ENCODE measurements at regions not wholly inside any gene's neighbourhood (a gene's known extent, or its start where the extent isn't known, plus 50 kb on each side); places are given as distances from the start of the nearest gene placed in this dataset.

GRCh38 chr18:65145312-65145711, 605.5 kb upstream of the CDH7 start:
- no peak for DNase-seq (ENCODE audit: extremely low spot score, unreplicated experiment)
- Mint-ChIP-seq H3K4me3 (ENCODE audit: unreplicated experiment) (no peak overlapping the region), H3K27me3 (ENCODE audit: unreplicated experiment) (no peaks in the 10 kb centered on the region), H3K27ac (ENCODE audit: unreplicated experiment) (no peak overlapping the region), H3K4me1 (ENCODE audit: unreplicated experiment) (no peaks in the 10 kb centered on the region), H3K36me3 (ENCODE audit: unreplicated experiment) (no peaks in the 10 kb centered on the region), H3K9me3 (ENCODE audit: unreplicated experiment) (peaks cover 39% of the 10 kb centered on the region)
- TF ChIP-seq, protein P1, sequence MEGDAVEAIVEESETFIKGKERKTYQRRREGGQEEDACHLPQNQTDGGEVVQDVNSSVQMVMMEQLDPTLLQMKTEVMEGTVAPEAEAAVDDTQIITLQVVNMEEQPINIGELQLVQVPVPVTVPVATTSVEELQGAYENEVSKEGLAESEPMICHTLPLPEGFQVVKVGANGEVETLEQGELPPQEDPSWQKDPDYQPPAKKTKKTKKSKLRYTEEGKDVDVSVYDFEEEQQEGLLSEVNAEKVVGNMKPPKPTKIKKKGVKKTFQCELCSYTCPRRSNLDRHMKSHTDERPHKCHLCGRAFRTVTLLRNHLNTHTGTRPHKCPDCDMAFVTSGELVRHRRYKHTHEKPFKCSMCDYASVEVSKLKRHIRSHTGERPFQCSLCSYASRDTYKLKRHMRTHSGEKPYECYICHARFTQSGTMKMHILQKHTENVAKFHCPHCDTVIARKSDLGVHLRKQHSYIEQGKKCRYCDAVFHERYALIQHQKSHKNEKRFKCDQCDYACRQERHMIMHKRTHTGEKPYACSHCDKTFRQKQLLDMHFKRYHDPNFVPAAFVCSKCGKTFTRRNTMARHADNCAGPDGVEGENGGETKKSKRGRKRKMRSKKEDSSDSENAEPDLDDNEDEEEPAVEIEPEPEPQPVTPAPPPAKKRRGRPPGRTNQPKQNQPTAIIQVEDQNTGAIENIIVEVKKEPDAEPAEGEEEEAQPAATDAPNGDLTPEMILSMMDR (IDR thresholded peaks at IDR 0.05), result no peak

DNA sequence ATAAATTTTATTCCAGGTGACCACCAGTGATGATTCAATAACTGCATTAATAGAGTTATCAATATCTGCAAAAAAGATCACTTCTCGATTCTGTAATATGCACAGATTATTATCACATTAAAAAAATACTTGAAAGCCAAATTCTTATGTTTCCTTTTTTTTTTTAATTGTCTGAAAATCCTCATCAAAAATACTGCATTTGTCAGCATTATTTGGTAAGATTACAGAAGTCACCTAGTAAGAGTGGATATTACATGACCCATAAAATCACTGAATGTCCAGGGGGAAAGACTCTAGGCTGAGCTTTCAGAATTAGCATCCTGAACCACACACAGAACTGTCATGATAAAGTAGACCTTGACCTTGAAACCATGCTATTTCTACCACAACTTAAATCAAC, 617.2 kb upstream of the CDH7 start:
- Mint-ChIP-seq H3K27ac (ENCODE audit: unreplicated experiment) (no peak overlapping the region), H3K27me3 (ENCODE audit: unreplicated experiment) (no peaks in the 10 kb centered on the region), H3K4me3 (ENCODE audit: unreplicated experiment) (no peak overlapping the region), H3K9me3 (ENCODE audit: unreplicated experiment) (peaks cover 38% of the 10 kb centered on the region), H3K4me1 (ENCODE audit: unreplicated experiment) (no peaks in the 10 kb centered on the region), H3K36me3 (ENCODE audit: unreplicated experiment) (no peaks in the 10 kb centered on the region)
- DNase-seq (ENCODE audit: extremely low spot score, unreplicated experiment), result no peak
- TF ChIP-seq, protein P1 (IDR thresholded peaks at IDR 0.05), result no peak

DNA sequence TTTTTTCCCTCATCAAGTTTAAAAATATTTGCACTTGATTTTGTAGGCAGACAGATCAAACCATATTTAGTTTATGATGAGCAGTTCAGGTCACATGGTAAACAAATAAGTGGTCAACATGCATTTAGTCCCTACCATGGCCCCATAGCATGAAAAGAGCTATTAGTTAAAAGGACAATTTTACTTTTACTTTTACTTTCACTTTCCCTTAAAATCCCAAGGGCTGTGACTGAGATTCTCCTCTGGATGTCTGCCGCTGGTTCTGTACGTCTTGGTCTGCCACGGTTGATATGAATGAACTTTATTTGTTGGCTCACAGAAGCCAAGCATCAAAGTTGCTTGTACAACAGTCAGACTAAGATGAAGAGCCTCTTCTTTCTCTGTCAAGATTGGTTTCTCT, 626.2 kb upstream of the CDH7 start:
- H3K36me3 Mint-ChIP-seq (ENCODE audit: unreplicated experiment), result no peaks in the 10 kb centered on the region
- no peaks in the 10 kb centered on the region for H3K4me1 Mint-ChIP-seq (ENCODE audit: unreplicated experiment)
- no peak overlapping the region for H3K27ac Mint-ChIP-seq (ENCODE audit: unreplicated experiment)
- H3K27me3 Mint-ChIP-seq (ENCODE audit: unreplicated experiment), result no peaks in the 10 kb centered on the region
- no peak for DNase-seq (ENCODE audit: extremely low spot score, unreplicated experiment)
- H3K9me3 Mint-ChIP-seq (ENCODE audit: unreplicated experiment), result peaks cover 25% of the 10 kb centered on the region
- TF ChIP-seq, protein P1 (IDR thresholded peaks at IDR 0.05), result no peak
- H3K4me3 Mint-ChIP-seq (ENCODE audit: unreplicated experiment), result no peak overlapping the region

- Mint-ChIP-seq H3K4me1 (ENCODE audit: unreplicated experiment) (no peaks in the 10 kb centered on the region), H3K27ac (ENCODE audit: unreplicated experiment) (no peak overlapping the region), H3K9me3 (ENCODE audit: unreplicated experiment) (peaks cover 4% of the 10 kb centered on the region), H3K36me3 (ENCODE audit: unreplicated experiment) (no peaks in the 10 kb centered on the region), H3K27me3 (ENCODE audit: unreplicated experiment) (no peaks in the 10 kb centered on the region), H3K4me3 (ENCODE audit: unreplicated experiment) (no peak overlapping the region)
- TF ChIP-seq, protein P1 (IDR thresholded peaks at IDR 0.05), result no peak
- DNase-seq (ENCODE audit: extremely low spot score, unreplicated experiment), result no peak
These were observed 646.9 kb upstream of the CDH7 start for GRCh38 chr18:65103864-65104263.

DNA sequence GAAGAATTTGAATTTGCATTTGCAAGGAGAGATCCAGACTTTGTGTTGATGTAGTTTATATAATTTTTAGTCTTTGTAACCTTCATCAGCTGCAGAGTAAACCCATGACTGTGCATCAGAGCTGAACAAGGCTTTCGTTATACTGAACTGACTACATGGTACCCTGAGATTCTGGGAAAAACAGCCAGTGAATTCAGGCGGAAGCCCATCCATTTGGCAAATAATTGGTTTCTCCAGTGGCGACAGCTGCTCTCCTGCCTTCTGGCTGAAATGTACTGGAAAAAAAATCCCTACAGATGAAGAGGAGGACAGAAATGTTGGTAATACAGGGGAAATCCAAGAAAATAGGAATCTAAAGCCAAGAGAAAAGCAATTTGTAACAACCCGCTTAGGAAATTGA, 657.5 kb upstream of the CDH7 start:
- TF ChIP-seq, protein P1 (IDR thresholded peaks at IDR 0.05), result no peak
- Mint-ChIP-seq H3K36me3 (ENCODE audit: unreplicated experiment) (no peaks in the 10 kb centered on the region), H3K4me1 (ENCODE audit: unreplicated experiment) (no peaks in the 10 kb centered on the region), H3K27me3 (ENCODE audit: unreplicated experiment) (no peaks in the 10 kb centered on the region), H3K27ac (ENCODE audit: unreplicated experiment) (no peak overlapping the region), H3K9me3 (ENCODE audit: unreplicated experiment) (no peaks in the 10 kb centered on the region), H3K4me3 (ENCODE audit: unreplicated experiment) (no peak overlapping the region)
- DNase-seq (ENCODE audit: extremely low spot score, unreplicated experiment), result no peak

Data from osteocyte (in vitro differentiated cells).